ENCODE measurements at regions not wholly inside any gene's neighbourhood (a gene's known extent, or its start where the extent isn't known, plus 50 kb on each side); places are given as distances from the start of the nearest gene placed in this dataset.

DNA sequence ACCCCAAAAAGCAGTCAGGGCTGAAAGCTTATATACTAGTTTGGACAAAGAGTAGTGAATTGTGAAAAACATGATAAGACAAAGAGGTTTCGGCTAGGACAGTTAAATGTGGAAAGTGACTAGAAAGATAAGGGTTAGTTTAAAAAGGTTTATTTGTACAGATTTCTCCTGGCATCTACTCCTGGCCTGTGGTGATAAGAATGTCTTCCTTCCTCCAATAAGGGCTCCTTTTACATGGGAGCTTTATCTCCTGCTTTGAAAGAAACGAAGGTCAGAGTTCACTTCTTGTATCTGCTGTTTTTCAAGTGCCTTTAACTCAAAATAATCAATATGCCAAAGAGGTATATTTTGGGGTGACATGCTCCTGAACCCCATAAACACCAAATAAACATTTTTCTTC, 776.1 kb upstream of the COX7C start:
- DNase-seq (ENCODE audit: low spot score): no peak
- in situ Hi-C loops (cut with MboI; ENCODE audit: low sequenced_read_pairs, unreplicated experiment): no loop called here
- TF ChIP-seq, protein P1, sequence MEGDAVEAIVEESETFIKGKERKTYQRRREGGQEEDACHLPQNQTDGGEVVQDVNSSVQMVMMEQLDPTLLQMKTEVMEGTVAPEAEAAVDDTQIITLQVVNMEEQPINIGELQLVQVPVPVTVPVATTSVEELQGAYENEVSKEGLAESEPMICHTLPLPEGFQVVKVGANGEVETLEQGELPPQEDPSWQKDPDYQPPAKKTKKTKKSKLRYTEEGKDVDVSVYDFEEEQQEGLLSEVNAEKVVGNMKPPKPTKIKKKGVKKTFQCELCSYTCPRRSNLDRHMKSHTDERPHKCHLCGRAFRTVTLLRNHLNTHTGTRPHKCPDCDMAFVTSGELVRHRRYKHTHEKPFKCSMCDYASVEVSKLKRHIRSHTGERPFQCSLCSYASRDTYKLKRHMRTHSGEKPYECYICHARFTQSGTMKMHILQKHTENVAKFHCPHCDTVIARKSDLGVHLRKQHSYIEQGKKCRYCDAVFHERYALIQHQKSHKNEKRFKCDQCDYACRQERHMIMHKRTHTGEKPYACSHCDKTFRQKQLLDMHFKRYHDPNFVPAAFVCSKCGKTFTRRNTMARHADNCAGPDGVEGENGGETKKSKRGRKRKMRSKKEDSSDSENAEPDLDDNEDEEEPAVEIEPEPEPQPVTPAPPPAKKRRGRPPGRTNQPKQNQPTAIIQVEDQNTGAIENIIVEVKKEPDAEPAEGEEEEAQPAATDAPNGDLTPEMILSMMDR (IDR thresholded peaks at IDR 0.05; ENCODE audit: borderline replicate concordance, control extremely low read depth, extremely low read depth, insufficient read depth, missing control alignments): no peak

DNA sequence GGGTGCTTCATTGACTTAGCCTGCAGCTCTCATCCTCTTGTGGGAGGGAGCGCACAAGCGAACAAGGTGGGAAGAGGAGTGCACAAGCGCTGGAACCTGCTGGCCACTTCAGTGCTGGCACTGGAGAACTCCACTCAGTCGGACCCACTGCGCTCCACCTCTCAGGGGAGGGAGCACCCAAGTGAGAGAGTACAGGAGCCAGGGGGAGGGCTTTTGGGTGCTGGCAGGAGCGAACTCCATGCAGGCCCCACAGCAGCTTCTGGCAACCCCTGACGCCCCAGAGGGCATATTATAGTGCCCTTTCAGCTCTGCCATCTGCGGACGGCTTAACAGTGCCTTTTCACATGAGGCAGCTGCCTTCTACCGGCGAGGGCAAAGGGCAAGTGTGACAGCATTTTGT, 774.2 kb upstream of the COX7C start:
- DNase-seq (ENCODE audit: low spot score): no peak
- TF ChIP-seq, protein P1 (IDR thresholded peaks at IDR 0.05; ENCODE audit: borderline replicate concordance, control extremely low read depth, extremely low read depth, insufficient read depth, missing control alignments): no peak
- in situ Hi-C loops (cut with MboI; ENCODE audit: low sequenced_read_pairs, unreplicated experiment): no loop called here

DNA sequence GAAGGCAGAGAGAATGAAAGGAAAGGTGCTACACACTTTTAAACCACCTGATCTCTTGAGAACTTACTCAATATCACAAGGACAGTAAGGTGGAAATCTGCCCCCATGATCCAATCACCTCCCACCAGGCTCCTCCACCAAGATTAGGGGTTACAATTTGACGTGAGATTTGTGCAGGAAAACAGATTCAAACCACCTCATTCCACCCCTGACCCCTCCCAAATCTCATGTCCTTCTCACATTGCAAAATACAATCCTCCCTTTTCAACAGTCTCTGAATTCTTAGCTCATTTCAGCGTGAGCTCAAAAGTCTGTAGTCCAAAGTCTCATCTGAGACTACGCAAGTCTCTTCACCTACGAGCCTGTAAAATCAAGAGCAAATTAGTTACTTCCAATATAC, 768.3 kb upstream of the COX7C start:
- in situ Hi-C loops (cut with MboI; ENCODE audit: low sequenced_read_pairs, unreplicated experiment): no loop called here
- TF ChIP-seq, protein P1 (IDR thresholded peaks at IDR 0.05; ENCODE audit: borderline replicate concordance, control extremely low read depth, extremely low read depth, insufficient read depth, missing control alignments): no peak
- DNase-seq (ENCODE audit: low spot score): no peak

GRCh38 chr5:85865296-85865695, 752.4 kb upstream of the COX7C start:
- no peak for DNase-seq (ENCODE audit: low spot score)
- in situ Hi-C loops (cut with MboI; ENCODE audit: low sequenced_read_pairs, unreplicated experiment): no loop called here
- TF ChIP-seq, protein P1 (IDR thresholded peaks at IDR 0.05; ENCODE audit: borderline replicate concordance, control extremely low read depth, extremely low read depth, insufficient read depth, missing control alignments): no peak

- no peak for DNase-seq (ENCODE audit: low spot score)
- TF ChIP-seq, protein P1 (IDR thresholded peaks at IDR 0.05; ENCODE audit: borderline replicate concordance, control extremely low read depth, extremely low read depth, insufficient read depth, missing control alignments): no peak
- in situ Hi-C loops (cut with MboI; ENCODE audit: low sequenced_read_pairs, unreplicated experiment): no loop called here
These were observed 749.7 kb upstream of the COX7C start for GRCh38 chr5:85868070-85868469.

GRCh38 chr5:85893996-85894395, 723.7 kb upstream of the COX7C start:
- DNase-seq (ENCODE audit: low spot score): no peak
- in situ Hi-C loops (cut with MboI; ENCODE audit: low sequenced_read_pairs, unreplicated experiment): no loop called here
- TF ChIP-seq, protein P1 (IDR thresholded peaks at IDR 0.05; ENCODE audit: borderline replicate concordance, control extremely low read depth, extremely low read depth, insufficient read depth, missing control alignments): no peak

GRCh38 chr5:85896514-85896913, 721.2 kb upstream of the COX7C start:
- in situ Hi-C loops (cut with MboI; ENCODE audit: low sequenced_read_pairs, unreplicated experiment): no loop called here
- no peak for DNase-seq (ENCODE audit: low spot score)
- TF ChIP-seq, protein P1 (IDR thresholded peaks at IDR 0.05; ENCODE audit: borderline replicate concordance, control extremely low read depth, extremely low read depth, insufficient read depth, missing control alignments): no peak
